Retina (tissue), 1 donor: ENCODE measurements at regions not wholly inside any gene's neighbourhood (a gene's known extent, or its start where the extent isn't known, plus 50 kb on each side); places are given as distances from the start of the nearest gene placed in this dataset.
"Not testable (repeated sequence)": the region's sequence is repeated elsewhere in the genome, so short reads cannot be mapped to it uniquely, and the experiment has no call there.

Source experiments
- DNase-seq: peaks from one replicate; pipeline ENCODE4 v3.0.0-alpha.2; 2016

GRCh38 chr1:221598122-221598521, 143.8 kb downstream of the DUSP10 start:
- DNase-seq: no peak

DNA sequence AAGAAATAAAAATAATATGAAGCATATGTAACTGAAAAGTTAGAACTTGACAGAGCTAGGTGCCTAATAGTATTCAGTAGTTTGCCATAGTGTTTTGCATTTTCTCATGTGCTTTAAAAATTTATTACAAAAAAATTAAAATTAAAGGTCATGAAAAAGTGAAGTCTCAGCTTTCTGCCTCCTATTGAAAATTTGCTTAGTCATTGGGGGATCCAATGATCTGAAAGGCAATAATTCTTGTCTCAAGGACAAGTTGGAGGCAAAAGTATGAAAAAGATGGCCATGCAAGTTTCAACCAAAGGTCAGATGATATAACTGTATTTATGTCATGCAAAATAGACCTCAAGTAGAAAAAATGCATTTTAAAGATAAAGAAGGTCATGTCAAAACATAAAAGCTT, 140.7 kb downstream of the DUSP10 start:
- DNase-seq: no peak

GRCh38 chr1:221602830-221603229, 139.1 kb downstream of the DUSP10 start:
- no peak for DNase-seq

GRCh38 chr1:221604390-221604789, 137.5 kb downstream of the DUSP10 start:
- DNase-seq: not testable (repeated sequence)

DNA sequence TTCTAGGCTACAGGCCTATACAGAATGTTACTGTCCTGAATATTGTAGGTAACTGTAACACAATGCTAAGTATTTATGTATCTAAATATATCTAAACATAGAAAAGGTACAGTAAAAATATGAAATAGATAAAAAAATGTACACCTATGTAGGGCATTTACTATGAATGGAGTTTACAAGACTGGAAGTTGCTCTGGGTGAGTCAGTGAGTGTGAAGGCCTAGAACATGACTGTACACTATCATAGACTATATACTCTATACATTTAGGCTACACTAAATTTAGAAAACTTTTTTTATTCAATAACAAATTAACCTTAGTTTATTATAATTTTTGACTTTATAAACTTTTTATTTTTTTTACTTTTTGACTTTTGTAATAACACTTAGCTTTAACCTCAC, 136.9 kb downstream of the DUSP10 start:
- DNase-seq: no peak

- DNase-seq: no peak
Measured at GRCh38 chr1:221605569-221605968, 136.3 kb downstream of the DUSP10 start.

DNA sequence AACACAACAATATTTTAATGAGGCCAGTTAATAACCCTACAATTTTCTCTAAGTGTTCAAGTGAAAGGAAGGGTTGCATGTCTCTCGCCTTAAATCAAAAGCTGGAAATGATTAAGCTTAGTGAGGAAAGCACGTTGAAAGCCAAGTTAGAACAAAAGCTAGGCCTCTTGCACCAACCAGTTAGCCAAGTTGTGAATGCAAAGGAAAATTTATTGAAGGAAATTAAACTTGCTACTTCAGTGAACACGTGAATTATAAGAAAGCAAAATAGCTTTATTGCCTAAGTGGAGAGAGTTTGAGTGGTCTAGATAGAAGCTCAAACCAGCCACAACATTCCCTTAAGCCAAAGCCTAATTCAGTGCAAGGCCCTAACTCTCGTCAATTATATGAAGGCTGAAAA, 135.6 kb downstream of the DUSP10 start:
- DNase-seq: no peak

DNA sequence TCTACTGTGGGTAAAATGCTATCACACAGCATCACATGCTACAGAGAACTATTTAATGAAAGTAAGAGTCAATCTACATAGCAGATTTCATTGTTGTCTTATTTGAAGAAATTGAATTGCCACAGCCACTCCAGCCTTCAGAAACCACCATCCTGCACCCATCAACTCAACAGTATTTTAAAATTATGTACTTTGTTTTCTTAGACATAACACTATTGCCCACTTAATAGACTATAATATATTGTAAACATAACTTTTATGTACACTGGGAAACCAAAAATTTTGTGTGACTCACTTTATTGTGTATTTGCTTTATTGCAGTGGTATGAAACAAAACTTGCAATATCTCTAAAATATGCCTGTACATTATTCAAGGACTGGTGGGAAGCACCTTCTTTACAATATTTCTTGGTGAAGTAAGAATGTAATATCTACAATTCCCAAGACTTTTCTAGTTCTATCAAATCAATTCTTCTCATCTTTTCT, 133.0 kb downstream of the DUSP10 start:
- no peak for DNase-seq

DNA sequence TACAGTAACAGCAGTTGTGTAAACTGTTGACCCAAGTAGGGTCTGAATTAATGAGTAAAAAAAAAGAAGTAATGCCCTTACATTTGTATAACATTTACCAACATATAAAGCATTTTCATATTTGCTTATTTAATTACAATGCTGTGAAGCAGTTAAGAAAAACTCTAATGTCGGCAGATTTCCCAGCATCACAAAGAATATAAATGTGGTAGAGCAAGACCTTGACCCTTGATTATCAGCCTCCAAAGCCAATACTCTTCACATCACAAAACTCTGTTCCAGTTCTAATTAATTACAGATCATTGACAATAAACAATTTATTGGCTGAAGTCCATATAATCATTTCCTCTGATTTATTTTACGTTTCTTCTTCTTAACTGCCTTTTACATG, 130.2 kb downstream of the DUSP10 start:
- no peak for DNase-seq

DNA sequence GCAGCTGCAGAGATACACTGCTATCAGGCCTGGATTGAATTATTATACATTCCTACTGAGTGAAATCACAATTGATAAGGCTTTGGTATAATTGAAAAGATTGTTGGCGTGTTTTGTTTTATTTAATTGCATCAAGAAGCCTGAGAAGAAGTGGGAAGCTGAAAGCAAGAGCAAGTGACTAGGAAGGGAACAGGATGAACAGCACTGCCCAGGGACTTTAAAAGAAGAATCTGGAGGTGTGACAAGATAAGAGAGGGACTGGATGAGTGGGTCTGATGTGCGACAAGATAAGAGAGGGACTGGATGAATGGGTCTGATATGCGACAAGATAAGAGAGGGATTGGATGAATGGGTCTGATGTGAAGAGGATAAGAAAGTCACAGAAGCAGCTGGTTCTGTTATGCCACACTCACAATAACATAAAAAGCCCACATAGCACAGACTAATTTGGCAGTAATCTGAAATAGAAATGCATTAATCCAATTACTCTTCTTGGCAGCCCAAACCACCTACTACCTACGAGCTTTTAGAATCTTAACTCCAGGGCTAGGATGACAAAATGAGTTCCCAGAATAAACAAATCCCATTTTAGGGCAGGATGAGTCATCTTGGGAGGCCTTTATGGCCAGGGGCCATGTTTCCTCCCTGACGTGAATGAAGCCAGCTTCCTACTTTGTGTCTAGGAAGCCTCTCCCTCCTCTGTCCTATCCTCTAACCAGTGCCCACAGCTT, 129.7 kb downstream of the DUSP10 start:
- DNase-seq: no peak

- no peak for DNase-seq
Measured at GRCh38 chr1:221620437-221621384, 121.2 kb downstream of the DUSP10 start.

DNA sequence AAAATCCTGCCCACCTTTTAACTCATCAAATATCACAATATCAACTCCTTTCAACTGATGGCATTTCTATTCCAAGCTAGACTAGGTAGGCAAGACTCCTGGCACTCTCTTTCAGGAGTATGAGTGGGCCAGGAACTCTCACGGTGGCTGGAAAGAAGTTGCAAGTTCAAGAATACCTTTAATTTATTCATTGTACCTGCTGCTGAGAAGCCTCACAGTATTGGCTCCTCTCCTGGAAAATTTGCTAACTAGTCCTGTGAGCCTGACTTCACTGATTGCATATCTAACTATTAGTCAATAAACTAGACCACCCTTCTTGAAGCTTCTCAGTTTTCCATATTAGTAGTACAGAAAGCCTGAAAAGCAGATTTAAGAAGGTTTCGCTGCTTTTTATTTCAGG, 120.2 kb downstream of the DUSP10 start:
- DNase-seq: no peak

DNA sequence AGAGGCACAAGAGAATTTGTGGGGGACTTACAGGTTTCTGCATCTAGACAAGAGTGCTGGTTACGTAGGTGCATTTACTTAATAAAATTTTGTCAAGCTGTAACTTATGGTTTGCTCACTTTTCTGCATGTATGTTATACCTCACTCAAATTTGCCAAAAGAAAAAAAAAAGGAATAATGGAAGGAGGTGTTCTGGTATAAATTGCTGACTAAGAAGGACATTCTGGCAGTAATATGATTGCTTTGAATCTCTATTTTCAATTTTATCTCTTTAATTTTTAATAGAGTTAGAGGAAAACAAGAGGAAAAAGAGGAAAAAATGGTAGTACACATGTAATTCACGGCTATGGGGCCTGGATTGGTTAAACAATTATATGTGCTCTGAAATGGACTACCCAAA, 119.5 kb downstream of the DUSP10 start:
- DNase-seq: no peak

DNA sequence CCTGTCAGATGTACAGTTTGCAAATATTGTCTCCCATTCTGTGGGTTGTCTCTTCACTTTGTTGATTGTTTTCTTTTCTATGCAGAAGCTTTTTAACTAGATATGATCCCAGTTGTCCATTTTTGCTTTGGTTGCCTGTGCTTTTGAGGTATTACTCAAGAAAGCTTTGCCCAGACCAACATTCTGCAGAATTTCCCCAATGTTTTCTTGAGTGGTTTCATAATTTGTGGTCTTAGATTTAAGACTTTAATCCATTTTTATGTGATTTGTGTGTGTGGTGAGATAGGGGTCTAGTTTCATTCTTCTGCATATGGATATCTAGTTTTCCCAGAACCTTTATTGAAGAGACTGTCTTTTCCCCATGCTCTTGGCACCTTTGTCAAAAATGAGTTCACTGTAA, 116.9 kb downstream of the DUSP10 start:
- no peak for DNase-seq

DNA sequence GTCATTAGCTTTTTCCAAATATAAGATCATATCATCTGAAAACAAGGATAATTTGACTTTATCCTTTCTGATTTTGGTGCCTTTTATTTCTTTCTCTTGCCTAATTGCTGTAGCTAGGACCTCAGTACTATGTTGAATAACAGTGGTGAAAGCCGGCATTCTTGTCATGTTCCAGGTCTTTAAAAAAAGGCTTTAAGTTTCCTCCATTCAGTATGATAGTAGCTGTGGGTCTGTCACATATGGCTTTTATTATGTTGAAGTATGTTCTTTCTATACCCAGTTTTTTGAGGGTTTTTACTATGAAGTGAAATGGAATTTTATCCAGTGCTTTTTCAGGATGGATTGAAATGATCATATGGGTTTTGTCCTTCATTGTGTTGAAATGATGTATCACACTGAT, 115.8 kb downstream of the DUSP10 start:
- DNase-seq: no peak

DNA sequence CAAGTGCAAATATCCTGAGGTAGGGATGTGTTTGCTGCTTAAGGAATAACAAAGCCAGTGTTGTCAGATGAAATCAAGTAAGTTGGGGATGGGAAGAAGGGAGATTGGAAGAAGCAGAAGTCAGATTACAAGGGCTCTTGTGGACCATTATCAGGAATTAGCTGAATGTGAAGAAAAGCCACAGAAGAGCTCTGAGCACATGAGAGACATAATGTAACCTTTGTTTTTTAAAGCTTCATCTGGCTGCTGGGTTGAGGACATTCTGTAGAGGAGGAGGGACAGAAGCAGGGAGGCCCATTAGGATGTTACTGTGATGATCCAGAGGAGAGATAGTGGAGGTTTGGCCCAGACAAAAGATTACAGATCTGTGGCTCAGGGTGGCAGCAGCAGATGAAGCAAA, 111.7 kb downstream of the DUSP10 start:
- no peak for DNase-seq

DNA sequence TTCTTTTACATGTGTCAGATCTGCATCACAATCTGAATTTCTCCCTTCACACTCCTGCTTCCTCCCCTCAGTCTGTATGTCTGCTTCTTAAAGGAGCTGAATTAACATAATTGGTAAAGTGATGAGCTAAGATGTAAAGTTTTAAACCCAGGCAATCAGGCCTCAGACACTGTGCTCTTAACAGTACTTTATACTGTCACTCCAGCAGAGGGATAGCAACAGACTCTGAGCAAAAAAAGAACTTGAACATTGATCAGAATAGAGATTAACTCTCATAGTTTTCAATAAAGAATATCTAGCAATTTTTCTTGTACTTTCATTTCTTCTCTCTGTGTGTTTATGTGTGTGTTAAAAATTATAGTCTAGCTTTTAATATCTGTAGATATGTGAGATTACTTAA, 110.3 kb downstream of the DUSP10 start:
- DNase-seq: no peak

DNA sequence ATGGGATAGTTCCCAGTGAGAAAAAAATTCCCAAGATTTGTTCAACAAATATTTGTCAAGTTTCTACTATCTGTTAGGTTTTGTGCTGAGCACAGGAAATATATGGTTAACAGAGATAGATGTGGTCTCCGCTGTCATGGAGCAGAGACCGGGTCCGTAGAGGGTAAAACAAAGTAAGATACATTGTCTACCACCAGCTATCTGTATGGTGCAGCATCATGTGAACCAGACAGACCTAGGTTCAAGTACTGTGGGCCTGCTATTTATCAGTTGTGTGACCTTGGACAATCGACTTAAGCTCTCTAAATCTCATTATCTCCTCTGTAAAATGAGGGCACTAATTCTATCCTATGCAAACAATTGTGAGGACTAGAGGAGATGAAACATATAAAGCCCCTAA, 109.8 kb downstream of the DUSP10 start:
- no peak for DNase-seq

DNA sequence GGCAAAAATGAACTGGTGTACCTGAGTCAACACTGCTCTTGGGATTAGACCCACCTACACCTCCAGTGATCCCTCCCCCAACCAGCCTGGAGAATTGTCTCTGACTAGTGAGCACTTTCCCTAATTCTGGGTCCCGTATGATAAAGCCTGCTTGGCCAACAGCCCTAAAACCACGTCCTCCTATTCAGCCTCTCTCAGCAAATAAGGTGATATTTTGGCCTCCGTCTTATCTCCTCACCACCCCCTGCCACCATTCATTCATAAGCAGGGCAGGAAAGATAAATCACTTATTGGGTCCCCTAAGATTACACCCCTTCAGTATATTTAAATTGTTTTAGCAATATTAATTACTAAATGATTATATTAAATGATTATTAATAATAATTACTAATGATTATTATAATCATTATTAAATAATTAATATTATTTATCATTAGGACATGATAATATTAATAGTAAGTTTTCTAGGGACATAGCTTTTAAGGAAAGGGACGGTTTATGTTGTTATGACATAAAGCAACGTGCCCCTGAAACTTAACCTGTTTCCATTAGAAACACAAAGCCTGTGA, 108.0 kb downstream of the DUSP10 start:
- DNase-seq: no peak

DNA sequence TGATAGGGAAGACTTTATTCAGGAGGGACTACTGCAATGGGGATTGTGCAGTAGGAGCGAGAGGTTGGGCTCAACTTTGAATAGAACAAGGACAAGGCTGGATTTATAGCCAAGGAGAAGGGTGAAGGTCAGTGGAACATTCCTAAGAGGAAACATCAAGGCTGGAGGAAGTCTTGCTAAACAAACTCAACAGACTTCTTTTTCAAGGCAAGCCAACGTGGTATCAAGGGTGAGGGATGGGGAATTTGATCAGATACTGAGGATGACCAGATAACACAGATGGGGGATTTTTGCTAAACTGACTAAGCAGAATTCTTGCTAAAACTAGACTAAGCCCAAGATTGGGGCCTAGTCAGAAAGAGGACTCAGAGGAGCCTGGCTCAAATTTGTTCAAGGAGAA, 107.3 kb downstream of the DUSP10 start:
- no peak for DNase-seq

DNA sequence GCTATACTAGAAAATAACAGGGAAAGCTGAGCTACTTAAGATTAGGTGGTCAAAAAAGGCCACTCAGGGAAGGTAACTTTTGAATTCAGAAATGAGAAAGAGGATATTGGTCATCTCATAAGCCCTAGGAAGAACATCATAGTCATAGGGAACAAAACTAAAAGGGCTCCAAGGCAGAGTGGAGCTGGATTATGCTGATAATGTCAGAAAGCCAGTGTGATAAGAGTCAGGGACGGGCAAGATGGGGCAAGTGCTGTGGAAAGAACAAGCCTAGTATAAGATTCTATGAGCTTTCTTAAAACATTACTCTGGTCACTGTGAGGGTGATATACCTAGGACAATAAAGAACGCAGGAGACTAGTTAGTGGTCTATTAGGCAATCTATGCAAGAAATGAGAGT, 106.6 kb downstream of the DUSP10 start:
- DNase-seq: no peak

DNA sequence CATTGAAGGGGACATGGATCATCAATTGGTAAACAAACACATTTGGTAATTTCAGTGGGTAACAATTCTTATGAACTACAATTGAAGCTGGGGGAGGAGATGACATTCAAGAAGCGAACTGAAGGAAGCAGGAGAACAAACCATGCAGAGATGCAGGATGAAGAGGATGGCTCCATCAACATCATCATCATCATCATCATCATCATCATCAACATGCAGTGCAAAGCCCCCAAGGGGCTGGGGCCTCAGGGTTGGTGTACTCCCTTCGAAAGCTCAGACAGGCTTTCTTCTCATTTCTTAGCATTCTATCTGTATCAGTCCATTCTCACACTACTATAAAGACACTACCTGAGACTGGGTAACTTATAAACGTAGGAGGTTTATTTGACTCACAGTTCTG, 105.8 kb downstream of the DUSP10 start:
- no peak for DNase-seq

- no peak for DNase-seq
Measured at GRCh38 chr1:221636967-221637366, 104.9 kb downstream of the DUSP10 start.

- no peak for DNase-seq
Measured at GRCh38 chr1:221637641-221638041, 104.2 kb downstream of the DUSP10 start.
